Ishikawa (cell line): ENCODE measurements at regions not wholly inside any gene's neighbourhood (a gene's known extent, or its start where the extent isn't known, plus 50 kb on each side); places are given as distances from the start of the nearest gene placed in this dataset.

Experiments used
- CEBPB ChIP-seq: IDR thresholded peaks from 2 replicates; pipeline ENCODE4 v1.6.1; 2012
- CREB1 ChIP-seq: IDR thresholded peaks from 2 replicates; pipeline ENCODE4 v1.6.1; 2012; ENCODE audit warnings: low read depth
- EGR1 ChIP-seq: IDR thresholded peaks from 2 replicates; pipeline ENCODE4 v1.6.1; 2012
- EP300 ChIP-seq: IDR thresholded peaks from 2 replicates; pipeline ENCODE4 v1.6.1; 2012; ENCODE audit warnings: borderline replicate concordance
- FOXM1 ChIP-seq: IDR thresholded peaks from 2 replicates; pipeline ENCODE4 v1.6.1; 2012; ENCODE audit warnings: low read depth, borderline replicate concordance
- NFIC ChIP-seq: IDR thresholded peaks from 2 replicates; pipeline ENCODE4 v1.6.1; 2012
- RAD21 ChIP-seq: IDR thresholded peaks from 2 replicates; pipeline ENCODE4 v1.6.1; 2012; ENCODE audit warnings: low read depth
- TAF1 ChIP-seq: IDR thresholded peaks from 2 replicates; pipeline ENCODE4 v1.6.1; 2012; ENCODE audit warnings: low read depth, mild to moderate bottlenecking
- TCF12 ChIP-seq: IDR thresholded peaks from 2 replicates; pipeline ENCODE4 v1.6.1; 2012; ENCODE audit warnings: low read depth
- TEAD4 ChIP-seq: IDR thresholded peaks from 2 replicates; pipeline ENCODE4 v1.6.1; 2012
- YY1 ChIP-seq: IDR thresholded peaks from 2 replicates; pipeline ENCODE4 v1.6.1; 2012; ENCODE audit warnings: low read depth
- ZBTB7A ChIP-seq: IDR thresholded peaks from 2 replicates; pipeline ENCODE4 v1.6.1; 2012; ENCODE audit warnings: low read depth
- TF ChIP-seq, protein P1 (sequence below): IDR thresholded peaks from 2 replicates; pipeline ENCODE4 v1.6.1; 2012
- TF ChIP-seq, protein P2 (sequence below): IDR thresholded peaks from 2 replicates; pipeline ENCODE4 v1.6.1; 2012; ENCODE audit warnings: low read depth, mild to moderate bottlenecking
- TF ChIP-seq, protein P3 (sequence below): IDR thresholded peaks from 2 replicates; pipeline ENCODE4 v1.6.1; 2012

DNA sequence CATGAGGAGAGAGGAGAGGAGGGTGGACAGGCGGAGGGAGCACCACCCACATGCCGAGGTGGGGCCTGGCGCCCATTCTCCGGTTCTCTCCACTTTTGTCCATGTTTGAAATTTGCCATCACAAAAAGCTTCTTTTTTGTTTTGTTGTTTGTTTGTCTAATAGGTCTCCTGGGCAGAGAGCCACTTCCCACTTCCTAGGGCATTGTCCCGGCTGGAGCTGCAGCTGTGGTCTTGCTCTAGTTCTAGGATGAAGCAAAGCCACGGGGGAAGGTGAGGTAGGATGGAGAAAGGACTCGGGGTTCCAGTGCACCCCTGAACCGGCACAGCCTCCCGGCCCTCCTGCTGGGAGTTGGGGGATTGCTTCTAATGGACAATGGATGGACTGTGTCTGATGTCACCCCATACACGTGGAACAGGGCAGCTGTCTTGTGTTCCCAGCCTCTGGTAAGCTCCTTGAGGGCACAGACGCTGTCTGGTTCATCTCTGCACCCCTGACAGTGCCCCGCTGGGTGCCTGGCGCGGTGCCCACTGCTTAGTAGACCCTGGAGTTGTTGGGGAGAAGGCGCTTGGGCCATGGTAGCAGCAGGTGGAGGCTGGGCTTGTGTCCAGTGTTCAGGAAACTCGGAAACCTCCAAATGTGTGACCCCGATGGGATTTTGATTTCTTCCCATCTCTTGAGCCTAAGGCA, 278.4 kb downstream of the NDUFA10 start:
- no peak for TF ChIP-seq TEAD4
- TF ChIP-seq, protein P1, sequence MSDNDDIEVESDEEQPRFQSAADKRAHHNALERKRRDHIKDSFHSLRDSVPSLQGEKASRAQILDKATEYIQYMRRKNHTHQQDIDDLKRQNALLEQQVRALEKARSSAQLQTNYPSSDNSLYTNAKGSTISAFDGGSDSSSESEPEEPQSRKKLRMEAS, result no peak
- TF ChIP-seq CEBPB, result no peak
- TF ChIP-seq ZBTB7A, result no peak

DNA sequence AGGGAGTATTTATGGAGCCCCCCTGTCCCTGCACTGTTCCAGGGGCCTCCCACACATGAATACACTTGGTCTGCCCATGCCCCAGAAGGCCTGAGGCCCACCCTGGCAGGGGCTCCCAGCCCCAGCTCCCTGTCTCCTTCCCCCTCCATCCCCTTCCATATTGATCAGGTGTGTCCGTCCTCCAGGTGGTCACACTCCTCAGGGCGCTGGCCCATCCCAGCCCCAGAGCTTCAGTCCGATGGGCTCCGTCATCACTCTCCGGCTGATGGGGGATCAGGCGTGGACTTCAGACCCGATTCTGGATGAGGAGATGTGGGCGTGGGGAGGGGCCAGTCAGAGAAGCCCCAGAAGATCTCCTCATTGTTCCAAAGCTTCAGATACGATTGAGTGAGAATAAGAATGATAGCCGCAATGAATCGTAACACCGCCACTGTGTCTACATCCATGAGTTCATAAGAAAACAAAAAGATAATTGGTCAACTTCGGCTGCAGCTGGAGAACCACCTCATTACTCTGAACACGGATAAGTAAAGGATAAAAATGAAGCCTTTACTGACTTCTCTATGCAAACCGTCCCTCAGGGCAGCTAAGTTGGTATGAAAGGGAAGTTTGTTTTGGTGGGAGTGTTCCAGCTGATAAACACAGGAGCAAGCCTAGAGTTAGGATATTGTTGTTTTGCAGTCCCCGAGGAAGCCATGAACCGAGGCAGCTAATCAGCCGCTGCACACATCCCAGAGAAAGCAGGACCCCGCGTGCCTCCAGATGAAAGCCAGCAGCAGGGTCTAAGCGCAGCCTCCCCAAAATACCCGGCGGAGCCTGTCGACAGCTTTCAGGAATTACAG, 279.5 kb downstream of the NDUFA10 start:
- TF ChIP-seq TEAD4 (no peak), RAD21 (no peak), TCF12 (no peak), NFIC (no peak), EGR1 (no peak), EP300 (no peak), CEBPB (no peak), CREB1 (no peak), TAF1 (no peak), FOXM1 (no peak)
- TF ChIP-seq, protein P2, sequence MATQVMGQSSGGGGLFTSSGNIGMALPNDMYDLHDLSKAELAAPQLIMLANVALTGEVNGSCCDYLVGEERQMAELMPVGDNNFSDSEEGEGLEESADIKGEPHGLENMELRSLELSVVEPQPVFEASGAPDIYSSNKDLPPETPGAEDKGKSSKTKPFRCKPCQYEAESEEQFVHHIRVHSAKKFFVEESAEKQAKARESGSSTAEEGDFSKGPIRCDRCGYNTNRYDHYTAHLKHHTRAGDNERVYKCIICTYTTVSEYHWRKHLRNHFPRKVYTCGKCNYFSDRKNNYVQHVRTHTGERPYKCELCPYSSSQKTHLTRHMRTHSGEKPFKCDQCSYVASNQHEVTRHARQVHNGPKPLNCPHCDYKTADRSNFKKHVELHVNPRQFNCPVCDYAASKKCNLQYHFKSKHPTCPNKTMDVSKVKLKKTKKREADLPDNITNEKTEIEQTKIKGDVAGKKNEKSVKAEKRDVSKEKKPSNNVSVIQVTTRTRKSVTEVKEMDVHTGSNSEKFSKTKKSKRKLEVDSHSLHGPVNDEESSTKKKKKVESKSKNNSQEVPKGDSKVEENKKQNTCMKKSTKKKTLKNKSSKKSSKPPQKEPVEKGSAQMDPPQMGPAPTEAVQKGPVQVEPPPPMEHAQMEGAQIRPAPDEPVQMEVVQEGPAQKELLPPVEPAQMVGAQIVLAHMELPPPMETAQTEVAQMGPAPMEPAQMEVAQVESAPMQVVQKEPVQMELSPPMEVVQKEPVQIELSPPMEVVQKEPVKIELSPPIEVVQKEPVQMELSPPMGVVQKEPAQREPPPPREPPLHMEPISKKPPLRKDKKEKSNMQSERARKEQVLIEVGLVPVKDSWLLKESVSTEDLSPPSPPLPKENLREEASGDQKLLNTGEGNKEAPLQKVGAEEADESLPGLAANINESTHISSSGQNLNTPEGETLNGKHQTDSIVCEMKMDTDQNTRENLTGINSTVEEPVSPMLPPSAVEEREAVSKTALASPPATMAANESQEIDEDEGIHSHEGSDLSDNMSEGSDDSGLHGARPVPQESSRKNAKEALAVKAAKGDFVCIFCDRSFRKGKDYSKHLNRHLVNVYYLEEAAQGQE, result no peak
- TF ChIP-seq, protein P1, result no peak
- TF ChIP-seq, protein P3, sequence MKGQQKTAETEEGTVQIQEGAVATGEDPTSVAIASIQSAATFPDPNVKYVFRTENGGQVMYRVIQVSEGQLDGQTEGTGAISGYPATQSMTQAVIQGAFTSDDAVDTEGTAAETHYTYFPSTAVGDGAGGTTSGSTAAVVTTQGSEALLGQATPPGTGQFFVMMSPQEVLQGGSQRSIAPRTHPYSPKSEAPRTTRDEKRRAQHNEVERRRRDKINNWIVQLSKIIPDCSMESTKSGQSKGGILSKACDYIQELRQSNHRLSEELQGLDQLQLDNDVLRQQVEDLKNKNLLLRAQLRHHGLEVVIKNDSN, result no peak

DNA sequence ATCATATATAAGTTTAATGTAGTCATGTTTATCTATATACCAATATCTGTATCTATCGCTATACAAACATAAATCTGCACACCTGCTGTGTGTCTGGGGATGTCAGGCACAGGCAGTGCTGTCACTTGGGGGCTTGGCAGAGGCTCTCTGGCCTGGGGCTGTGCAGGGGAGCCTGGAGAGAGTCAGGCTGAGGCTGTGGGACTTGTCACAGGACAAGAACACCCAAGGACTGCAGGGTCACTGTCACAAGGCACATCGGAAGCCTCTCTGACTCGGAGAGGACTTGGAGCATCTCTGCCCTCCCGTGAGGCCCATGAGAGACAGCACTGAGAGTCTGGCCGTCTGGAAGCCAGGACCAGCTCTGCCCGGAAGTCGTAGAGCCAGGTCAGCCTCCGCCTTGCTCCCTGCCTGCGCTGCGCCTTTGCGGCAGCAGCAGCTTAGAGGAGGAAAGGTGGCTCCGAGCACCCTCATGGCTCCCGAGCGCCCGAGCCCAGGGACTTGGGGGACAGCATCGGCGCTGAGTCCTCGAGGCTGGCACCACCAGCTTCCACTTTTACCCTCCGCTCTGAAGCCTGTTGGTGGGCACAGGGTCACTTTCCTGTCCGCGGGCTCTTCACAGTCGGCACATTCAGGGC, 280.3 kb downstream of the NDUFA10 start:
- TF ChIP-seq, protein P2, result no peak
- TF ChIP-seq FOXM1 (no peak), NFIC (no peak), ZBTB7A (no peak), TAF1 (no peak), YY1 (no peak), TEAD4 (no peak), EGR1 (no peak), TCF12 (no peak), RAD21 (no peak), EP300 (no peak), CEBPB (no peak), CREB1 (no peak)
- TF ChIP-seq, protein P3, result no peak
- TF ChIP-seq, protein P1, result no peak

DNA sequence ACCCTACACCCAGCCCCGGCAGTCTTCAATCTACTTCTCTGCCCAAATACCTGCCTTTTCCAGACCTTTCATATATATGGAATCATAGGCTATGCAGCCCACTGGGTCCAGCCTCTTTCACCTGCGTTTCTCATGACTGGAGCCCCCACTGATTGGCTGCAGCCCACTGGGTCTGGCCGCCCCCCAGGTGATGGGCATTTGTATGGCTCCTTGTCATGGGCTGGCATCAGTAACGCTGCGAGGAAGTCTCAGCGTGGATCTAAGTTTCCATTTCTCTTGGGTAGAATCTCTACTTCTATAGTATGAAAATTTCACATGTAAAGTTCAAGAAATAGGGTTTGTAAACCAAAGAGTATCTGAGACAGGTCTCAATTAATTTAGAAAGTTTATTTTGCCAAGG, 281.9 kb downstream of the NDUFA10 start:
- TF ChIP-seq EGR1, result no peak
- TF ChIP-seq, protein P1, result no peak
- TF ChIP-seq ZBTB7A, result no peak
- TF ChIP-seq FOXM1, result no peak
- no peak for TF ChIP-seq CREB1

DNA sequence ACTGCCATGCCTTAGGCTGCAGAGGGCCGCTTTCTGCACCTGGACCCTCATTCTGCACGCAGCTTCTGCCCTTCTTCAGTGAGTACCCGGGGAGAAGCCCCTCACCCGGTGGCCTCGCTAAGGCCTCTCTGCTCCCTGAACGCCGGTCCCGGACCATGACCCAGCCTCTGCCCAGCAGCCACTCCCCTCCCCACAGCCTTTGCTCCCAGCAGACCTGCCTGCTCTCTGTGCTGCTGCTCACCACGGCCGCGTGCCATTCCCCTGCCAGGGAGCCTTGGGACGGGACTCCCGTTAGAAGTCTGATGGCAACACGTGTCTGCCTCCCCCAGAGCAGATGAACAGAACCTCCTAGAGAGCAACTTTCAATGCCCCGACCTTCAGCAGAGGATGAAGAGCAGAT, 282.8 kb downstream of the NDUFA10 start:
- TF ChIP-seq EGR1 (no peak), TAF1 (no peak), TEAD4 (no peak), TCF12 (no peak), YY1 (no peak)
